Uterus (tissue), 2 donors: ENCODE measurements at regions not wholly inside any gene's neighbourhood (a gene's known extent, or its start where the extent isn't known, plus 50 kb on each side); places are given as distances from the start of the nearest gene placed in this dataset.

Experiments
- POLR2A ChIP-seq, 2 donors: fragments of 450-650 bp; IDR thresholded peaks; one replicate each; pipeline ENCODE4 v1.6.1; 2016; ENCODE audit warnings: antibody characterized with exemption in 2 of 2, mild to moderate bottlenecking in 1 of 2, moderate library complexity in 1 of 2
- TF ChIP-seq, protein P1 (sequence below), 4 experiments: fragments of 200-600 bp in 2 of 4; fragments of 450-650 bp in 2 of 4; sonication (generic) in 2 of 4; IDR thresholded peaks; one replicate each; pipeline ENCODE4 v1.5.1; 2016 to 2019; ENCODE audit warnings: antibody characterized with exemption in 4 of 4, mild to moderate bottlenecking in 2 of 4, moderate library complexity in 1 of 4

DNA sequence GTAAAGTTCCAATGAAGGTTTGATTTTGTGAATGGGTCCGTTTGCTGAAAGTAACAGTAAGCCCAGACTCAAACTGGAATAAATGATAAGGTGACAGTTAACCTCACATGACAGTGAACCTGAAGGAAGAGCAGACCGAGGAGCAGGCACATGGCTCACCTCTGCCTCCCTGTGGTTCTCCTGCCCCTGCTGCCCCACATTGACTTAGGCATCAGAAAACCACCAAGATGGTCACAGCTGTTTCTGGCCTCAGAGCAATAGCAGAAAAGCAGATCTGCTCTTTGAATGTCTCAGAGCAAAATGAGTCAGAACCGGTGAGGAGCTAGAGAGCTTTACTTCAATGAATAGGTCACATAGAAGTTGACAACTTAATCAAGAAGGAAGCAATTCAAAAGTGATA is 487.6 kb downstream of the METTL4 start:
- TF ChIP-seq, protein P1, sequence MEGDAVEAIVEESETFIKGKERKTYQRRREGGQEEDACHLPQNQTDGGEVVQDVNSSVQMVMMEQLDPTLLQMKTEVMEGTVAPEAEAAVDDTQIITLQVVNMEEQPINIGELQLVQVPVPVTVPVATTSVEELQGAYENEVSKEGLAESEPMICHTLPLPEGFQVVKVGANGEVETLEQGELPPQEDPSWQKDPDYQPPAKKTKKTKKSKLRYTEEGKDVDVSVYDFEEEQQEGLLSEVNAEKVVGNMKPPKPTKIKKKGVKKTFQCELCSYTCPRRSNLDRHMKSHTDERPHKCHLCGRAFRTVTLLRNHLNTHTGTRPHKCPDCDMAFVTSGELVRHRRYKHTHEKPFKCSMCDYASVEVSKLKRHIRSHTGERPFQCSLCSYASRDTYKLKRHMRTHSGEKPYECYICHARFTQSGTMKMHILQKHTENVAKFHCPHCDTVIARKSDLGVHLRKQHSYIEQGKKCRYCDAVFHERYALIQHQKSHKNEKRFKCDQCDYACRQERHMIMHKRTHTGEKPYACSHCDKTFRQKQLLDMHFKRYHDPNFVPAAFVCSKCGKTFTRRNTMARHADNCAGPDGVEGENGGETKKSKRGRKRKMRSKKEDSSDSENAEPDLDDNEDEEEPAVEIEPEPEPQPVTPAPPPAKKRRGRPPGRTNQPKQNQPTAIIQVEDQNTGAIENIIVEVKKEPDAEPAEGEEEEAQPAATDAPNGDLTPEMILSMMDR (IDR thresholded peaks at IDR 0.05) = no peak
- no peak for TF ChIP-seq POLR2A (IDR thresholded peaks at IDR 0.05)
